HL-60 (cell line): ENCODE measurements at regions not wholly inside any gene's neighbourhood (a gene's known extent, or its start where the extent isn't known, plus 50 kb on each side); places are given as distances from the start of the nearest gene placed in this dataset.
"Not testable (repeated sequence)": the region's sequence is repeated elsewhere in the genome, so short reads cannot be mapped to it uniquely, and the experiment has no call there.

ENCODE experiments used
- CTCF ChIP-seq: IDR thresholded peaks from one replicate; pipeline ENCODE4 v1.5.1; 2011; ENCODE audit warnings: low read length, control low read depth, inconsistent platforms; ENCODE audit not compliant: insufficient read depth
- POLR2AphosphoS5 ChIP-seq: IDR thresholded peaks from 2 replicates; pipeline ENCODE4 v1.6.1; 2012; ENCODE audit warnings: low read depth

- not testable (repeated sequence) for TF ChIP-seq CTCF, POLR2AphosphoS5
These were observed 307.4 kb upstream of the TBX18 start for GRCh38 chr6:85071845-85072244.
